SK-N-MC (cell line): ENCODE measurements at regions not wholly inside any gene's neighbourhood (a gene's known extent, or its start where the extent isn't known, plus 50 kb on each side); places are given as distances from the start of the nearest gene placed in this dataset.
"Not testable (repeated sequence)": the region's sequence is repeated elsewhere in the genome, so short reads cannot be mapped to it uniquely, and the experiment has no call there.

ENCODE experiments used
- DNase-seq: peaks from one replicate; pipeline ENCODE4 v3.0.0-alpha.2; 2011; ENCODE audit warnings: low read depth, low spot score
- H3K27ac ChIP-seq: fragments of 200-600 bp; sonication (generic); 2 replicates; pipeline ENCODE4 v1.5.1; 2016; ENCODE audit warnings: mixed run types
- H3K36me3 ChIP-seq: fragments of 200-600 bp; sonication (generic); 2 replicates; pipeline ENCODE4 v1.6.1; 2017; ENCODE audit warnings: antibody characterized with exemption, low read length, mixed read lengths; ENCODE audit not compliant: insufficient read depth
- H3K4me3 ChIP-seq: fragments of 200-600 bp; sonication (generic); 2 replicates; pipeline ENCODE4 v1.5.1; 2016
- H3K9ac ChIP-seq: fragments of 200-600 bp; sonication (generic); 2 replicates; pipeline ENCODE4 v1.8.0; 2017; ENCODE audit warnings: mixed run types, mixed read lengths; ENCODE audit not compliant: insufficient read length
- H3K9me3 ChIP-seq: fragments of 200-600 bp; sonication (generic); 2 replicates; pipeline ENCODE4 v1.6.1; 2017; ENCODE audit warnings: low read depth, mild to moderate bottlenecking, antibody characterized with exemption, low read length, moderate library complexity, mixed read lengths
- EZH2 ChIP-seq: fragments of 200-600 bp; sonication (generic); IDR thresholded peaks from one replicate; pipeline ENCODE4 v1.6.1; 2017; ENCODE audit warnings: antibody characterized with exemption
- FOXP2 ChIP-seq: optimal IDR thresholded peaks from 2 replicates; pipeline ENCODE3; 2011; ENCODE audit warnings: mild to moderate bottlenecking, moderate library complexity; ENCODE audit not compliant: insufficient read depth; ENCODE audit errors: extremely low read length, control extremely low read depth
- POLR2AphosphoS5 ChIP-seq: IDR thresholded peaks from 2 replicates; pipeline ENCODE4 v1.6.1; 2012; ENCODE audit warnings: mild to moderate bottlenecking, low read depth, low read length, borderline replicate concordance

- no peak for DNase-seq
- H3K9me3 ChIP-seq = no peaks in the 10 kb centered on the region
- no peak overlapping the region for H3K27ac ChIP-seq
- no peak overlapping the region for H3K4me3 ChIP-seq
- TF ChIP-seq EZH2 = no peak
- no peak for TF ChIP-seq FOXP2
- no peak for TF ChIP-seq POLR2AphosphoS5
- H3K36me3 ChIP-seq = no peaks in the 10 kb centered on the region
- H3K9ac ChIP-seq = no peak overlapping the region
Observed at GRCh38 chr17:52938623-52939230, 780.2 kb upstream of the CA10 start.

GRCh38 chr17:52930581-52930980 is 772.1 kb upstream of the CA10 start:
- Histone ChIP-seq H3K9me3 (no peaks in the 10 kb centered on the region), H3K9ac (no peak overlapping the region), H3K27ac (no peak overlapping the region), H3K4me3 (no peak overlapping the region), H3K36me3 (no peaks in the 10 kb centered on the region)
- no peak for DNase-seq
- TF ChIP-seq EZH2 (no peak), POLR2AphosphoS5 (no peak), FOXP2 (no peak)

- Histone ChIP-seq H3K9ac (no peak overlapping the region), H3K9me3 (no peaks in the 10 kb centered on the region), H3K27ac (no peak overlapping the region), H3K36me3 (no peaks in the 10 kb centered on the region), H3K4me3 (no peak overlapping the region)
- TF ChIP-seq FOXP2 = no peak
- TF ChIP-seq POLR2AphosphoS5 = no peak
- no peak for TF ChIP-seq EZH2
- DNase-seq = no peak
Observed at GRCh38 chr17:52930145-52930544, 771.6 kb upstream of the CA10 start.

- Histone ChIP-seq H3K4me3 (no peak overlapping the region), H3K27ac (no peak overlapping the region)
Observed at GRCh38 chr17:52923658-52924057, 765.1 kb upstream of the CA10 start.

GRCh38 chr17:52899235-52899634 is 740.7 kb upstream of the CA10 start:
- Histone ChIP-seq H3K27ac (no peak overlapping the region), H3K4me3 (no peak overlapping the region), H3K9me3 (no peaks in the 10 kb centered on the region), H3K9ac (no peak overlapping the region), H3K36me3 (no peaks in the 10 kb centered on the region)
- no peak for TF ChIP-seq FOXP2
- no peak for TF ChIP-seq POLR2AphosphoS5
- TF ChIP-seq EZH2 = no peak
- DNase-seq = no peak

More at GRCh38 chr17:52923658-52924057, 765.1 kb upstream of the CA10 start:
- no peak for TF ChIP-seq POLR2AphosphoS5
- no peak for TF ChIP-seq EZH2
- no peak for TF ChIP-seq FOXP2
- Histone ChIP-seq H3K36me3 (no peaks in the 10 kb centered on the region), H3K9me3 (no peaks in the 10 kb centered on the region), H3K9ac (no peak overlapping the region)
- no peak for DNase-seq

- Histone ChIP-seq H3K36me3 (no peaks in the 10 kb centered on the region), H3K9ac (no peak overlapping the region), H3K4me3 (no peak overlapping the region), H3K27ac (no peak overlapping the region), H3K9me3 (no peaks in the 10 kb centered on the region)
- no peak for DNase-seq
- TF ChIP-seq EZH2 = no peak
- TF ChIP-seq FOXP2 = no peak
- no peak for TF ChIP-seq POLR2AphosphoS5
Observed at GRCh38 chr17:52895272-52895671, 736.8 kb upstream of the CA10 start.

GRCh38 chr17:52892334-52892733 is 733.8 kb upstream of the CA10 start:
- H3K9ac ChIP-seq = no peak overlapping the region
- H3K27ac ChIP-seq = no peak overlapping the region
- TF ChIP-seq FOXP2 (no peak), EZH2 (no peak), POLR2AphosphoS5 (no peak)
- H3K9me3 ChIP-seq = no peaks in the 10 kb centered on the region
- H3K4me3 ChIP-seq = no peak overlapping the region
- no peak for DNase-seq
- no peaks in the 10 kb centered on the region for H3K36me3 ChIP-seq

GRCh38 chr17:52885882-52886281 is 727.4 kb upstream of the CA10 start:
- H3K9ac ChIP-seq = no peak overlapping the region
- no peak overlapping the region for H3K4me3 ChIP-seq
- H3K27ac ChIP-seq = no peak overlapping the region
- no peaks in the 10 kb centered on the region for H3K9me3 ChIP-seq
- no peaks in the 10 kb centered on the region for H3K36me3 ChIP-seq
- DNase-seq = no peak
- TF ChIP-seq FOXP2 = no peak

GRCh38 chr17:52883907-52884491 is 725.5 kb upstream of the CA10 start:
- H3K9me3 ChIP-seq, H3K9ac ChIP-seq, DNase-seq, H3K27ac ChIP-seq, H3K4me3 ChIP-seq, H3K36me3 ChIP-seq: not testable (repeated sequence)

- H3K27ac ChIP-seq, H3K9me3 ChIP-seq, H3K36me3 ChIP-seq, H3K9ac ChIP-seq, DNase-seq, H3K4me3 ChIP-seq: not testable (repeated sequence)
Observed at GRCh38 chr17:52846767-52847166, 688.3 kb upstream of the CA10 start.
